Endothelial cell of umbilical vein (primary cell): ENCODE measurements at regions not wholly inside any gene's neighbourhood (a gene's known extent, or its start where the extent isn't known, plus 50 kb on each side); places are given as distances from the start of the nearest gene placed in this dataset.

ENCODE experiments used
- EZH2 ChIP-seq: IDR thresholded peaks from 2 replicates; pipeline ENCODE4 v1.6.1; 2012; ENCODE audit warnings: borderline replicate concordance, low read depth, mild to moderate bottlenecking, moderate library complexity, low read length, inconsistent platforms; ENCODE audit not compliant: severe bottlenecking
- FOS ChIP-seq: IDR thresholded peaks from 2 replicates; pipeline ENCODE4 v1.6.1; 2011; ENCODE audit warnings: mild to moderate bottlenecking, low read length, moderate library complexity, borderline replicate concordance; ENCODE audit not compliant: insufficient read depth
- GATA2 ChIP-seq: IDR thresholded peaks from 2 replicates; pipeline ENCODE4 v1.7.0; 2011; ENCODE audit warnings: low read depth, mild to moderate bottlenecking, moderate library complexity, mixed read lengths, low read length; ENCODE audit not compliant: insufficient read length, insufficient read depth
- JUN ChIP-seq: IDR thresholded peaks from 2 replicates; pipeline ENCODE4 v1.6.1; 2011; ENCODE audit warnings: borderline replicate concordance, low read depth; ENCODE audit not compliant: insufficient read length, insufficient read depth
- MYC ChIP-seq: IDR thresholded peaks from one replicate; pipeline ENCODE4 v1.6.1; 2011; ENCODE audit warnings: mild to moderate bottlenecking, low read depth, low read length
- POLR2A ChIP-seq: IDR thresholded peaks from 2 replicates; pipeline ENCODE4 v1.6.1; 2012; ENCODE audit warnings: low read depth, mild to moderate bottlenecking, control low read depth, low read length
- POLR2AphosphoS5 ChIP-seq: IDR thresholded peaks from 2 replicates; pipeline ENCODE4 v1.6.1; 2012; ENCODE audit warnings: low read depth, mild to moderate bottlenecking, control low read depth, low read length, moderate library complexity; ENCODE audit not compliant: insufficient read depth
- TF ChIP-seq, protein P1 (sequence below), 2 donors: IDR thresholded peaks; 1 replicate in 1 of 2; 2 replicates in 1 of 2; pipeline ENCODE4 v1.5.1; 2011; ENCODE audit warnings: low read length in 2 of 2, mild to moderate bottlenecking in 2 of 2, moderate library complexity in 2 of 2, control low read depth in 1 of 2, inconsistent platforms in 1 of 2, low read depth in 1 of 2; ENCODE audit not compliant: insufficient read depth in 1 of 2; ENCODE audit errors: extremely low read depth in 1 of 2
- TF ChIP-seq, protein P2 (sequence below): IDR thresholded peaks from 2 replicates; pipeline ENCODE4 v1.6.1; 2011; ENCODE audit not compliant: insufficient read depth, insufficient read length

DNA sequence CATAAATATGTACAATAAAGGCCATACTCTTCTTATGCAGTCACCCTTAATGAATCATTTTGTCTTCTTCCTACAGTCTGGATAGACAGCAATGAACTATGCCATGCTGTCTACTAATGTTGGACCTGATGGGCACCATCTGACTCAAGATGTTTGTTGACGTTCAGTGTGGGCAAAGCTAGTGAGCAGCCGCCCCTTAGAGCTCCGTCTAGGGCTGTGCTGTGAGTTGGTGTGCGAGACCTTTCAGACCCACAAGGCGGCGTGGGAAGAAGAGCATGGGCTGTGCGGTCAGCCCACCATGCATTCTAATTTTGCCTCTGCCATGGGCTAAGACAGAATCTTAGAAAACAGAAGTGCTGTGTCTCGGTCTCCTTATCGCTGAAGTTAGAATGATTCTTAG is 829.4 kb downstream of the QKI start:
- TF ChIP-seq POLR2A (no peak), EZH2 (no peak), POLR2AphosphoS5 (no peak), MYC (no peak), GATA2 (no peak), JUN (no peak), FOS (no peak)
- TF ChIP-seq, protein P1, sequence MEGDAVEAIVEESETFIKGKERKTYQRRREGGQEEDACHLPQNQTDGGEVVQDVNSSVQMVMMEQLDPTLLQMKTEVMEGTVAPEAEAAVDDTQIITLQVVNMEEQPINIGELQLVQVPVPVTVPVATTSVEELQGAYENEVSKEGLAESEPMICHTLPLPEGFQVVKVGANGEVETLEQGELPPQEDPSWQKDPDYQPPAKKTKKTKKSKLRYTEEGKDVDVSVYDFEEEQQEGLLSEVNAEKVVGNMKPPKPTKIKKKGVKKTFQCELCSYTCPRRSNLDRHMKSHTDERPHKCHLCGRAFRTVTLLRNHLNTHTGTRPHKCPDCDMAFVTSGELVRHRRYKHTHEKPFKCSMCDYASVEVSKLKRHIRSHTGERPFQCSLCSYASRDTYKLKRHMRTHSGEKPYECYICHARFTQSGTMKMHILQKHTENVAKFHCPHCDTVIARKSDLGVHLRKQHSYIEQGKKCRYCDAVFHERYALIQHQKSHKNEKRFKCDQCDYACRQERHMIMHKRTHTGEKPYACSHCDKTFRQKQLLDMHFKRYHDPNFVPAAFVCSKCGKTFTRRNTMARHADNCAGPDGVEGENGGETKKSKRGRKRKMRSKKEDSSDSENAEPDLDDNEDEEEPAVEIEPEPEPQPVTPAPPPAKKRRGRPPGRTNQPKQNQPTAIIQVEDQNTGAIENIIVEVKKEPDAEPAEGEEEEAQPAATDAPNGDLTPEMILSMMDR (IDR thresholded peaks at IDR 0.05; ENCODE audit: extremely low read depth in 1 of 2, insufficient read depth in 1 of 2, low read depth in 1 of 2, low read length in 2 of 2): no peak
- TF ChIP-seq, protein P2, sequence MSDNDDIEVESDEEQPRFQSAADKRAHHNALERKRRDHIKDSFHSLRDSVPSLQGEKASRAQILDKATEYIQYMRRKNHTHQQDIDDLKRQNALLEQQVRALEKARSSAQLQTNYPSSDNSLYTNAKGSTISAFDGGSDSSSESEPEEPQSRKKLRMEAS: no peak
